ENCODE measurements at regions not wholly inside any gene's neighbourhood (a gene's known extent, or its start where the extent isn't known, plus 50 kb on each side); places are given as distances from the start of the nearest gene placed in this dataset.

DNA sequence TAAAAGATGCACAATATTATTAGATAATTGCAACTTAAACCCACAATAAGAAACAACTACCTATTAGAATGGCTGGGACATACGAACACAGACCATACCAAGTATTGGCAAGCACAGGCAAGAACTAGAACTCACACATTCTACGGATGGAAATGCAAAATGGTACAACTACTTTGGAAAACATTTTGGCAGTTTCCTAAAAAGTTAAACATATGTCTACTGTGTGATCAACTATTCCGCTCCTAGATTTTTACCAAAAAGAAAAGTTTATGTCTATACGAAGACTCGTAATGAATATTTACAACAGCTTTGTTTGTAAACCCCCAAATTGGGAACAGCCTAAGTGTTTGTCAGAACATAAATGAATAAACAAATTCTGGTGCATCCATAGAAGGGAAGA, 194.7 kb downstream of the FGFR2 start:
- Mint-ChIP-seq H3K36me3 (ENCODE audit: unreplicated experiment) (no peaks in the 10 kb centered on the region), H3K9me3 (ENCODE audit: unreplicated experiment) (no peaks in the 10 kb centered on the region)

GRCh38 chr10:121404611-121405010, 193.6 kb downstream of the FGFR2 start:
- Mint-ChIP-seq H3K36me3 (ENCODE audit: unreplicated experiment) (no peaks in the 10 kb centered on the region), H3K4me3 (ENCODE audit: unreplicated experiment) (no peak overlapping the region), H3K9me3 (ENCODE audit: unreplicated experiment) (no peaks in the 10 kb centered on the region), H3K27ac (ENCODE audit: unreplicated experiment) (no peak overlapping the region), H3K27me3 (ENCODE audit: unreplicated experiment) (peaks cover 2% of the 10 kb centered on the region), H3K4me1 (ENCODE audit: unreplicated experiment) (peaks cover 5% of the 10 kb centered on the region)
- TF ChIP-seq CTCF (IDR thresholded peaks at IDR 0.05): no peak
- DNase-seq (ENCODE audit: extremely low spot score, unreplicated experiment): no peak

More for the DNA sequence above, 194.7 kb downstream of the FGFR2 start:
- H3K27ac Mint-ChIP-seq (ENCODE audit: unreplicated experiment): no peak overlapping the region
- peaks cover 5% of the 10 kb centered on the region for H3K4me1 Mint-ChIP-seq (ENCODE audit: unreplicated experiment)
- no peak overlapping the region for H3K4me3 Mint-ChIP-seq (ENCODE audit: unreplicated experiment)
- H3K27me3 Mint-ChIP-seq (ENCODE audit: unreplicated experiment): peaks cover 2% of the 10 kb centered on the region
- DNase-seq (ENCODE audit: extremely low spot score, unreplicated experiment): no peak
- TF ChIP-seq CTCF (IDR thresholded peaks at IDR 0.05): no peak

- TF ChIP-seq CTCF (IDR thresholded peaks at IDR 0.05): no peak
- DNase-seq (ENCODE audit: extremely low spot score, unreplicated experiment): no peak
- no peak overlapping the region for H3K27ac Mint-ChIP-seq (ENCODE audit: unreplicated experiment)
- H3K27me3 Mint-ChIP-seq (ENCODE audit: unreplicated experiment): peaks cover 2% of the 10 kb centered on the region
- peaks cover 5% of the 10 kb centered on the region for H3K4me1 Mint-ChIP-seq (ENCODE audit: unreplicated experiment)
- no peak overlapping the region for H3K4me3 Mint-ChIP-seq (ENCODE audit: unreplicated experiment)
- H3K36me3 Mint-ChIP-seq (ENCODE audit: unreplicated experiment): no peaks in the 10 kb centered on the region
- no peaks in the 10 kb centered on the region for H3K9me3 Mint-ChIP-seq (ENCODE audit: unreplicated experiment)
Measured at GRCh38 chr10:121405096-121405495, 193.1 kb downstream of the FGFR2 start.

- TF ChIP-seq CTCF (IDR thresholded peaks at IDR 0.05): no peak
- Mint-ChIP-seq H3K4me1 (ENCODE audit: unreplicated experiment) (peaks cover 5% of the 10 kb centered on the region), H3K27me3 (ENCODE audit: unreplicated experiment) (peaks cover 2% of the 10 kb centered on the region), H3K36me3 (ENCODE audit: unreplicated experiment) (no peaks in the 10 kb centered on the region), H3K4me3 (ENCODE audit: unreplicated experiment) (no peak overlapping the region), H3K9me3 (ENCODE audit: unreplicated experiment) (no peaks in the 10 kb centered on the region), H3K27ac (ENCODE audit: unreplicated experiment) (no peak overlapping the region)
- no peak for DNase-seq (ENCODE audit: extremely low spot score, unreplicated experiment)
Measured at GRCh38 chr10:121405549-121405948, 192.7 kb downstream of the FGFR2 start.

DNA sequence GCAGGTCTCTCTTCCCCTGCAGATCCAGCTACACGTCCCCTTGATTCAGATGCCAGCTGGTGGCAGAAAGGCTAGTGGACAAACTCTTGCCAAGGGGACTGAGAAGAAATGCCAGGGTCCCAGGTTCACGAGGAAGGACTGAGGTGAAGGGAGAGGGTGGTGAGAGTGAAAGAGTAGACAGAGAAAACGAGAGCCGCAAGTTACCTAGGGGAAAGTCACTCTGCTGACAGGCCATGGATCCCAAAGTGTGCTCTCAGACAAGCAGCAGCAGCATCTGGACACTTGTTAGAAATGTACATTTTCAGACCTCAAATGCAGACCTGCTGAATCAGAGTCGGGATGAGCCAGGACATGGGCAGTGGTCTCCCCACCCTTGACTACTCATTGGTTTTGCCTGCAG, 192.3 kb downstream of the FGFR2 start:
- no peaks in the 10 kb centered on the region for H3K36me3 Mint-ChIP-seq (ENCODE audit: unreplicated experiment)
- H3K27me3 Mint-ChIP-seq (ENCODE audit: unreplicated experiment): peaks cover 2% of the 10 kb centered on the region
- H3K27ac Mint-ChIP-seq (ENCODE audit: unreplicated experiment): no peak overlapping the region
- TF ChIP-seq CTCF (IDR thresholded peaks at IDR 0.05): no peak
- DNase-seq (ENCODE audit: extremely low spot score, unreplicated experiment): no peak
- no peak overlapping the region for H3K4me3 Mint-ChIP-seq (ENCODE audit: unreplicated experiment)
- H3K9me3 Mint-ChIP-seq (ENCODE audit: unreplicated experiment): no peaks in the 10 kb centered on the region
- peaks cover 5% of the 10 kb centered on the region for H3K4me1 Mint-ChIP-seq (ENCODE audit: unreplicated experiment)
